PC-3 (cell line): ENCODE measurements at regions not wholly inside any gene's neighbourhood (a gene's known extent, or its start where the extent isn't known, plus 50 kb on each side); places are given as distances from the start of the nearest gene placed in this dataset.

Source experiments
- ATAC-seq: fragments of 200-7000 bp; cut with Tn5 transposase; 2 replicates; pipeline ENCODE4 v1.9.1; 2020; ENCODE audit warnings: mild to moderate bottlenecking, moderate library complexity
- BruUV-seq: library from RNA; stranded (reverse); fragments of 400-500 nt; replicated peaks from 2 replicates; lab custom pipeline; 2021; lab: Mats Ljungman, UMichigan
- CTCF ChIA-PET: fragments of 300-600 bp; sonication (Branson Sonifier 250); formaldehyde crosslinking; loops from one replicate; lab custom pipeline; 2022; ENCODE audit warnings: antibody characterized with exemption; lab: Charles Lee
- POLR2A ChIA-PET: fragments of 300-600 bp; sonication (Branson Sonifier 250); formaldehyde crosslinking; loops from one replicate; lab custom pipeline; 2022; ENCODE audit warnings: antibody characterized with exemption; ENCODE audit not compliant: unreplicated experiment; lab: Charles Lee
- DNase-seq: peaks from one replicate; pipeline ENCODE4 v3.0.0-alpha.2; 2015
- H2AFZ ChIP-seq: fragments of 300-600 bp; sonication (generic); 2 replicates; pipeline ENCODE4 v1.6.0; 2016; ENCODE audit warnings: antibody characterized with exemption, low read length
- H3F3A ChIP-seq: fragments of 300-600 bp; sonication (generic); one replicate; pipeline ENCODE4 v1.6.0; 2017; ENCODE audit warnings: antibody characterized with exemption, low read length, control low read depth, mild to moderate bottlenecking; ENCODE audit not compliant: unreplicated experiment
- H3K27ac ChIP-seq: fragments of 300-600 bp; sonication (generic); 2 replicates; pipeline ENCODE4 v1.5.1; 2016; ENCODE audit warnings: mild to moderate bottlenecking, low read length
- H3K27me3 ChIP-seq: fragments of 300-600 bp; sonication (generic); 2 replicates; pipeline ENCODE4 v1.6.1; 2016; ENCODE audit warnings: low read length, mixed read lengths
- H3K36me3 ChIP-seq: fragments of 300-600 bp; sonication (generic); 2 replicates; pipeline ENCODE4 v1.6.1; 2016; ENCODE audit warnings: low read depth, mixed run types, low read length, mixed read lengths
- H3K4me1 ChIP-seq: fragments of 300-600 bp; sonication (generic); 2 replicates; pipeline ENCODE4 v1.5.1; 2016; ENCODE audit warnings: low read length; ENCODE audit not compliant: insufficient read depth
- H3K4me2 ChIP-seq: fragments of 300-600 bp; sonication (generic); 2 replicates; pipeline ENCODE4 v1.6.0; 2016; ENCODE audit warnings: low read length
- H3K4me3 ChIP-seq: fragments of 300-600 bp; sonication (generic); 2 replicates; pipeline ENCODE4 v1.5.1; 2016; ENCODE audit warnings: mild to moderate bottlenecking, low read length, mixed read lengths
- H3K79me2 ChIP-seq: fragments of 300-600 bp; sonication (generic); 2 replicates; pipeline ENCODE4 v1.6.1; 2017; ENCODE audit warnings: low read length, mixed read lengths
- H3K9ac ChIP-seq: fragments of 300-600 bp; sonication (generic); 2 replicates; pipeline ENCODE4 v1.6.0; 2016; ENCODE audit warnings: mild to moderate bottlenecking, low read length
- H3K9me2 ChIP-seq: fragments of 300-600 bp; sonication (generic); replicated peaks from 2 replicates; pipeline ENCODE4 v1.6.1; 2016; ENCODE audit warnings: mixed run types, low read length, mixed read lengths
- H3K9me3 ChIP-seq: fragments of 300-600 bp; sonication (generic); 2 replicates; pipeline ENCODE4 v1.6.1; 2016; ENCODE audit warnings: low read length, mixed read lengths
- H4K20me1 ChIP-seq: fragments of 300-600 bp; sonication (generic); 2 replicates; pipeline ENCODE4 v1.6.1; 2016; ENCODE audit warnings: low read length, mixed read lengths
- CTCF ChIP-seq: fragments of 300-600 bp; sonication (generic); conservative IDR thresholded peaks from 2 replicates; pipeline ENCODE4 v1.5.1; 2017; ENCODE audit warnings: antibody characterized with exemption, low read depth, mild to moderate bottlenecking, low read length
- EZH2 ChIP-seq: fragments of 300-600 bp; sonication (generic); IDR thresholded peaks from one replicate; pipeline ENCODE4 v1.6.1; 2017; ENCODE audit warnings: antibody characterized with exemption, mild to moderate bottlenecking, low read length; ENCODE audit not compliant: unreplicated experiment
- EZH2phosphoT487 ChIP-seq: fragments of 300-600 bp; sonication (generic); IDR thresholded peaks from 2 replicates; pipeline ENCODE4 v1.6.1; 2018; ENCODE audit warnings: mild to moderate bottlenecking, antibody characterized with exemption, low read length, borderline replicate concordance
- intact Hi-C: fragments of 100-400 bp; cut with micrococcal nuclease; formaldehyde crosslinking; loops from 2 replicates; pipeline ENCODE4 v1.9.0; 2023

GRCh38 chr4:125838924-125839323 is 524.2 kb downstream of the FAT4 start:
- Histone ChIP-seq H2AFZ (no peak overlapping the region), H3K9ac (no peak overlapping the region), H3K79me2 (no peaks in the 10 kb centered on the region), H4K20me1 (no peaks in the 10 kb centered on the region), H3K27ac (no peak overlapping the region), H3K4me1 (no peaks in the 10 kb centered on the region), H3K4me3 (no peak overlapping the region), H3K36me3 (no peaks in the 10 kb centered on the region), H3K9me3 (no peaks in the 10 kb centered on the region), H3F3A (no peaks in the 10 kb centered on the region), H3K27me3 (no peaks in the 10 kb centered on the region), H3K9me2 (no peaks in the 10 kb centered on the region), H3K4me2 (no peak overlapping the region)
- ATAC-seq: no peak
- BruUV-seq: no TSS peak
- TF ChIP-seq CTCF (no peak), EZH2 (no peak), EZH2phosphoT487 (no peak)
- POLR2A ChIA-PET: no interaction called here
- no peak for DNase-seq
- intact Hi-C loops: no loop called here
- CTCF ChIA-PET: no interaction called here

GRCh38 chr4:125843947-125844346 is 529.2 kb downstream of the FAT4 start:
- intact Hi-C loops: no loop called here
- POLR2A ChIA-PET: no interaction called here

GRCh38 chr4:125847518-125847917 is 532.8 kb downstream of the FAT4 start:
- no peaks in the 10 kb centered on the region for H3K79me2 ChIP-seq
- H3K27me3 ChIP-seq: no peaks in the 10 kb centered on the region
- no peaks in the 10 kb centered on the region for H4K20me1 ChIP-seq
- H3K36me3 ChIP-seq: no peaks in the 10 kb centered on the region
- H3K4me2 ChIP-seq: no peak overlapping the region
- BruUV-seq: no TSS peak
- TF ChIP-seq EZH2phosphoT487: no peak
- TF ChIP-seq EZH2: no peak
- TF ChIP-seq CTCF: no peak
- ChIA-PET POLR2A (no interaction called here), CTCF (no interaction called here)
- H3K9me2 ChIP-seq: no peaks in the 10 kb centered on the region
- H3K27ac ChIP-seq: no peak overlapping the region
- no peaks in the 10 kb centered on the region for H3K9me3 ChIP-seq
- intact Hi-C loops: no loop called here
- ATAC-seq (no peak), DNase-seq (no peak)
- no peak overlapping the region for H3K9ac ChIP-seq
- no peak overlapping the region for H3K4me3 ChIP-seq
- no peaks in the 10 kb centered on the region for H3K4me1 ChIP-seq
- H3F3A ChIP-seq: no peaks in the 10 kb centered on the region
- H2AFZ ChIP-seq: no peak overlapping the region

More at GRCh38 chr4:125843947-125844346, 529.2 kb downstream of the FAT4 start:
- no peaks in the 10 kb centered on the region for H3K27me3 ChIP-seq
- no peaks in the 10 kb centered on the region for H3K36me3 ChIP-seq
- H3K9me3 ChIP-seq: no peaks in the 10 kb centered on the region
- H3K79me2 ChIP-seq: no peaks in the 10 kb centered on the region
- H2AFZ ChIP-seq: no peak overlapping the region
- ATAC-seq (no peak), DNase-seq (no peak)
- no peaks in the 10 kb centered on the region for H4K20me1 ChIP-seq
- H3K4me3 ChIP-seq: no peak overlapping the region
- no peak overlapping the region for H3K27ac ChIP-seq
- BruUV-seq: no TSS peak
- H3F3A ChIP-seq: no peaks in the 10 kb centered on the region
- no peak for TF ChIP-seq EZH2phosphoT487
- no peak for TF ChIP-seq EZH2
- no peak overlapping the region for H3K9ac ChIP-seq
- CTCF ChIA-PET: no interaction called here
- H3K9me2 ChIP-seq: no peaks in the 10 kb centered on the region
- H3K4me2 ChIP-seq: no peak overlapping the region
- H3K4me1 ChIP-seq: no peaks in the 10 kb centered on the region
